ENCODE measurements at regions not wholly inside any gene's neighbourhood (a gene's known extent, or its start where the extent isn't known, plus 50 kb on each side); places are given as distances from the start of the nearest gene placed in this dataset.

GRCh38 chr3:36219398-36219797 lies 160.9 kb upstream of the STAC start:
- TF ChIP-seq CTCF (conservative IDR thresholded peaks at IDR 0.05 in 1 of 2, IDR thresholded peaks at IDR 0.05 in 1 of 2; ENCODE audit: low read depth in 1 of 2, low read length in 2 of 2) (no peak), EZH2 (IDR thresholded peaks at IDR 0.05; ENCODE audit: low read length, missing control alignments) (no peak)
